HG02870 (cell line): ENCODE measurements at regions not wholly inside any gene's neighbourhood (a gene's known extent, or its start where the extent isn't known, plus 50 kb on each side); places are given as distances from the start of the nearest gene placed in this dataset.

Source experiments
- ATAC-seq: cut with Tn5 transposase; IDR thresholded peaks from one replicate; pipeline ENCODE4 v1.9.1; 2021; ENCODE audit warnings: mild to moderate bottlenecking, moderate library complexity; ENCODE audit not compliant: unreplicated experiment

- no peak for ATAC-seq
Observed at GRCh38 chr5:114665551-114665950, 303.7 kb downstream of the KCNN2 start.

- no peak for ATAC-seq
Observed at GRCh38 chr5:114660791-114661190, 298.9 kb downstream of the KCNN2 start.

GRCh38 chr5:114658194-114658593 is 296.3 kb downstream of the KCNN2 start:
- no peak for ATAC-seq

- no peak for ATAC-seq
Observed at GRCh38 chr5:114657342-114658130, 295.7 kb downstream of the KCNN2 start.

- no peak for ATAC-seq
Observed at GRCh38 chr5:114649878-114650277, 288.0 kb downstream of the KCNN2 start.

GRCh38 chr5:114648940-114649339 is 287.1 kb downstream of the KCNN2 start:
- ATAC-seq, result no peak

GRCh38 chr5:114644576-114644975 is 282.7 kb downstream of the KCNN2 start:
- no peak for ATAC-seq

- ATAC-seq, result no peak
Observed at GRCh38 chr5:114636271-114636670, 274.4 kb downstream of the KCNN2 start.

GRCh38 chr5:114634967-114635901 is 273.4 kb downstream of the KCNN2 start:
- no peak for ATAC-seq

- no peak for ATAC-seq
Observed at GRCh38 chr5:114634517-114634916, 272.6 kb downstream of the KCNN2 start.

GRCh38 chr5:114612406-114612805 is 250.5 kb downstream of the KCNN2 start:
- ATAC-seq, result no peak

GRCh38 chr5:114581136-114581535 is 219.3 kb downstream of the KCNN2 start:
- ATAC-seq, result no peak

GRCh38 chr5:114565871-114566270 is 204.0 kb downstream of the KCNN2 start:
- ATAC-seq, result no peak

- ATAC-seq, result no peak
Observed at GRCh38 chr5:114565139-114565538, 203.3 kb downstream of the KCNN2 start.

- no peak for ATAC-seq
Observed at GRCh38 chr5:114561415-114561814, 199.5 kb downstream of the KCNN2 start.
